ENCODE measurements at regions not wholly inside any gene's neighbourhood (a gene's known extent, or its start where the extent isn't known, plus 50 kb on each side); places are given as distances from the start of the nearest gene placed in this dataset.

GRCh38 chr2:136373841-136374240, 255.9 kb upstream of the CXCR4 start:
- DNase-seq (ENCODE audit: low spot score): no peak

DNA sequence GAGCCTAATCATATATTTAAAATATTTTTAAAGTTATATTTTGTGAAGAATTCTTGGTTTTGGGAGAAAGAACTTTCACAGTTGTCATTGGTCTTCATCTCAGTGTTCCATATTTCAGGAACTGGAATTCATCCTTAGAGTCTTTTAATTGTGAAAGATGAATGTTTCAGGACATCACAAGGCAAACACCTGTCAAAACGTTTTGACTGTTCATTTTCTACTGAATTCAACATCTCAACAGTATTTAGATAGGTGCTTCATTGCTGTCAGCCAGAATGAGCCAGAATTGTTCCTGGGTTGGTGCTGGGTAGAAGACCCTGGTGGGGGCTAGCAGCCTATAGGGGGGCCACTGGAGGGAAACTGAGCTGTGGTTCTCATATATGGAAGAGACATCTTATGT, 255.1 kb upstream of the CXCR4 start:
- no peak for DNase-seq (ENCODE audit: low spot score)

DNA sequence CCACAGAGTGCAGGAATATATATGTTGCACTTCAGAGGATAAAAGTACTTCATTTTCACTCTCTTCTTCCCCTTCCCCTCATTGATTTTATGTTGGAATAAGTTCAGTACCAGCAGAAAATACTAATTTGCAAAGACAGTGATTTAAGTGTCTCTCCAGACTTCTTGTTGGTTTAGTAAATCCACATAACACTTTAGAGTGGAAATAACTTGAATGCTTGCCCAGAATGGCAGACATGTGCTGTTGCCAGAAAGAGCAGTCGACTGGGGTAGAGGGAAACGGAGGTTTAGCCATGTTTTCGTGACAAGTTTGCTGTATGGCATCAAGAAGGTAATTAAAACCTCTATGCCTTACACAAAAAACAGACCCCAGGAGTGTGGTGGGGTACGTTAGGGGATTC, 246.0 kb upstream of the CXCR4 start:
- DNase-seq (ENCODE audit: low spot score): no peak

GRCh38 chr2:136363470-136363869, 245.5 kb upstream of the CXCR4 start:
- DNase-seq (ENCODE audit: low spot score): no peak

DNA sequence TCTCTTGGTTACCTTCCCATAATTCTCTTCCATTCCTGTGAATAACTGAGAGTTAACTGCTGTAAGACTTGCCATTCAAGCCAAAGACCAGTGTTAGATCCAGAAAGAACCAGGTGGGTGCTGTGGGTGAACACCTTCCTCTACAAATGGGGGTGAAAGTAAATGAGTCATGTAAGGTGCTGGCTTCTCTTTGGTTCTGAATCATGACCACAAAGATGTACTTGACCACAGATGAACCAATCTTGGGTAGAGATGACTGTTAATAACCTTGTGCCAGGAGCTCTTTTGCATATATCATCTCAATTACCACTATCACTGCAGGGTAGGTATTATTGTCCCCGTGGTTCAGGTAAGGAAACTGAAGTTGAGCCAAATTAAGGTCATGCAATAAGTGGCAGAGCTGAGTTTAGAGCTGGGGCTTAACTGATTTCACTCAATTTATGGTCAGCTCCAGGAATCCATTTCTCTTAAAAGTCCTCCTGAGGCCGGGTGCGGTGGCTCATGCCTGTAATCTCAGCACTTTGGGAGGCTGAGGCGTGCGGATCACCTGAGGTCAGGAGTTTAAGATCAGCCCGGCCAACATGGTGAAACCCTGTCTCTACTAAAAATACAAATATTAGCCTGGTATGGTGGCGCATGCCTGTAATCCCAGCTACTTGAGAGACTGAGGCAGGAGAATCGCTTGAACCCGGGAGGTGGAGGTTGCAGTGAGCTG, 244.9 kb upstream of the CXCR4 start:
- DNase-seq (ENCODE audit: low spot score): no peak

DNA sequence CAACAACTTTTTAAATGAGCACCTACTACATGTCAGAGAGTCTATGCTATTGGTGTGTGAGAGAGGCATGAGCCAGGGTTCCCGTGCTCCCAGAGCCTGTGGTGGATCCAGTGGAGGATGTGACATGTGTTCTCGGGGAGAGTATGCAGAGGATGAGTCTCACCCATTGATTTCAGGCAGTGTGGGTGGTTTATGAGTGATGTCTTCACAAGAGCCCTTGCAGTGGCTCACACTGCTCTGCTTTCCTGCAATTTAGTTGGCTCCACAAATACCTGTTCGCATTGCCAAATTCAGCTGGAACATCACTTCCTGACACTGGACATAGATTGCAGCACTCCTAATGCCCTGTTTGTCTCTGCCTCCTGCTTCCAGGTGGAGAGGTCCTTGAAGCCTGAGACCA, 243.6 kb upstream of the CXCR4 start:
- no peak for DNase-seq (ENCODE audit: low spot score)

DNA sequence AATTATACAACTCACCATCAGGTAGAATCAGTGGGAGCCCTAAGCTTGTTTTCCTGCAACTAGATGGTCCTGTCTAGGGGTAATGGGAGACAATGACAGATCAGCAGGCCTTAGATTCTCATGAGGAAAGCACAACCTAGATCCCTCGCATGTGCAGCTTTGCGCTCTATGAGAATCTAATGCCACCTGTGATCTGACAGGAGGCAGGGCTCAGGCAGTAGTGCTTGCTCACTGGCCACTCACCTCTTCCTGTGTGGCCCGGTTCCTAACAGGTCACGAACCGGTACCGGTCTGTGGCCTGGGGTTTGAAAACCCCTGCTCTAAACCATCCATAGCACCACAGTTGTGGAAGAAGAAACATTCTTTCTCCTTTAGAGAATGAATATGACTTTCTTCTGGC, 242.8 kb upstream of the CXCR4 start:
- no peak for DNase-seq (ENCODE audit: low spot score)

DNA sequence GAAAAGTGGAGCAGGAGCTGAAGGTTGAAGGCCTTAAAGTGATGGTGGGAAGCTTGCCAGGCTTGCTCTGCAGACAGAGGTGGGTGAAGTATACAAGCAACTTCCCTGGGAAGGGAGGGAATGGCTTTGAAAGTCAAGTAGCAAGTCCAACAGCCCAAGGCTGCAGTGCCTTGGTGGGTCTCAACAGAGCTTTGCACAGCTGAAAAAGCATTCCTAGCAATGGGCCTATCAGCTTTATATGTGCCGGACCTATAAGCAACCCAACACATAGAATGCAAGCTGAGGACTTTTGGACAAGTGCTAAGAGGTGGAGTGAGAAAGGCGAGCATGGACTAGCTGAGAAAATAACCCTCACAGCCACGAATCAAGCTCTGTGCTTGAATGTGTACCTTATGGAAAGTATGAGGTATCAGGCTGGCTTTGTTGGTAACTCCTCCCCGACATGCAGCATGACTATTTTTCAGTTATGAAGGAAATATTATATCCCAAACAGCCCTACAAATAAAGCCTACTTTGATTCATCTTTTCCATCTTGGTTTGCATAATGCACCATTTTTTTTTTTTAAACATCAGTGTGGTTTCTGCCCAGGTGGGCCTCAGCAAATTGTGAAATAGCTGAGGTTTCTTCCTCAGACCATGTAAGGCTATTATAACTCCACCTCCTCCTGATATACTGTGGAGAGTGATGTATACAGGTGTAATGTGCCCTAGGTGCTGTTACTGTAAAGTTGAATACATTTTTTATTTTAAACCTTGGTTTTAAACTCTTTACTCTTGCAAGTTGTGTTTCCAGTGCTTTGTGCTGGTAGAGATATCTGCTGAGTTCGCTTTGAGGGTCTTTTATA, 241.4 kb upstream of the CXCR4 start:
- no peak for DNase-seq (ENCODE audit: low spot score)

GRCh38 chr2:136358576-136358975, 240.6 kb upstream of the CXCR4 start:
- DNase-seq (ENCODE audit: low spot score): no peak

DNA sequence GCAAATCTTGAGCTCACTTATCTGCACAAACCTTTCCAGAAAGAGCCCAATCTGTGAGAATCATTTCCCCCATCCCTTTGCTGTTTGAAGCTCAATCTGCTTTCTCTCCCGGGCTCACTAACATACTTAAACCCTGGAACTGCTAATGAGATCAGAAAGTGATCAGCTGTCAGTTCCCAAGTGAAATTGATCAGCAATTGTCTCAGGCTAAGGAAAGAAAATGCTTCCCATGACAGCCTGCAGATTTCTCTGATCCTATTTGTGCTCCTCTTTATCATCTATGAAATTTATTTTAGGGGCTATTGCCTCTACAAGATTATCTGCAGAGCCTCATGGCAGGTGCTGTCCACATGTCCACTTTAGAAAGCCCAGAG, 239.0 kb upstream of the CXCR4 start:
- DNase-seq (ENCODE audit: low spot score): no peak

- no peak for DNase-seq (ENCODE audit: low spot score)
Observed at GRCh38 chr2:136356125-136357006, 238.4 kb upstream of the CXCR4 start.

DNA sequence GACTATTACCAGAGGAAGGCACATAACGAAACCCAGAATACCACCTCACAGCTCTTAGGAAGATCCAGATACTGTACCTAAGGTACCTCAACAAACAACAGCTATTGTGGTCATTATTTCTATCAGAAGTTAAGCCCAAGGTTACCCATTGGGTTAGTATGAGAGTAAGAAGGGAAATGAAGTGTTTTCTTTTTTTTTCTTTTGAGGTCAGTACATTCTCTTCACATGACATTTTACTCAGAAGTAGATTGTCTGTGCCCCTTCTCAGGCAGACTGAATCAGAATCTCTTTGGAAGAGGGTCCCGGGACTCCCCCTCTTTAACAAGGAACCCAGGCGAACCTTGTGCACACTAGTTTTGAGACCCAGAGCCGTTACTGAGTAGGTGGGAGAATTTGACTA, 233.7 kb upstream of the CXCR4 start:
- no peak for DNase-seq (ENCODE audit: low spot score)

GRCh38 chr2:136347981-136348380, 230.0 kb upstream of the CXCR4 start:
- no peak for DNase-seq (ENCODE audit: low spot score)

DNA sequence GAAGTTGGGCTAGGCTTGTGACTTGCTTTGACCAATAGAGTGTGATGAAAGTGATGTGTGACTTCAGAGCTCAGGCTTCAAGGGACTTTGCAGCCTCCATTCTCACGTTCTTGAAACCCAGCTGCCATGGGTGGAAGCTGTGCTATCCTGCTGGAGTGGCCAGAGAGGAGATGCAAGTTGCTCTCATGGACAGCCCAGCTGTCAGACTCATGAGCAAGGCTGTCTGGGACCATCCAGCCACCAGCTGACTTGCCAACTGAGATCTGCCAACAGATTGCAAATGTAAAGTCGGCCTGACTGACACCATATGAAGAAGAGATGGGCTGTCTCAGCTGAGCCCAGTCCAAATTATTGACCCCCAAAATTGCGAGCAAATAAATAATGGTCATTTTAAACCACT, 226.4 kb upstream of the CXCR4 start:
- DNase-seq (ENCODE audit: low spot score): no peak

GRCh38 chr2:136342138-136342537, 224.2 kb upstream of the CXCR4 start:
- DNase-seq (ENCODE audit: low spot score): no peak

DNA sequence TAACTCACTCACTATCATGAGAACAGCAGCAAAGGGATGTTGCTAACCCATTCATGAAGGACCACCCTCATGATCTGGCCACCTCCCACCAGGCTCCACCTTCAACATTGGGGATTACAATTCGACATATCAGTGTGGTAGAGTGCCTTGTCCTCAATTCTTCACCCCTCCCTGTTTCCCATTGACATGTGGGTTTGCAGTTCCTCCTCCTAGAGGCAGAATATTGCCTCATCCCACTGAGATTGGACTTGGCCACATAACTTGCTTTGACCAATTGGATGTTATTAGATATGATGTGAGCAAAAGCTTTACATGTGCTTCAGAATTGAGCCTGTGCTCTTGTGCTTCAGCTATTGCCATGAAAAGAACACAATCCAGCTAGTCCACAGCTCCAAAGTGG, 217.0 kb upstream of the CXCR4 start:
- DNase-seq (ENCODE audit: low spot score): no peak

DNA sequence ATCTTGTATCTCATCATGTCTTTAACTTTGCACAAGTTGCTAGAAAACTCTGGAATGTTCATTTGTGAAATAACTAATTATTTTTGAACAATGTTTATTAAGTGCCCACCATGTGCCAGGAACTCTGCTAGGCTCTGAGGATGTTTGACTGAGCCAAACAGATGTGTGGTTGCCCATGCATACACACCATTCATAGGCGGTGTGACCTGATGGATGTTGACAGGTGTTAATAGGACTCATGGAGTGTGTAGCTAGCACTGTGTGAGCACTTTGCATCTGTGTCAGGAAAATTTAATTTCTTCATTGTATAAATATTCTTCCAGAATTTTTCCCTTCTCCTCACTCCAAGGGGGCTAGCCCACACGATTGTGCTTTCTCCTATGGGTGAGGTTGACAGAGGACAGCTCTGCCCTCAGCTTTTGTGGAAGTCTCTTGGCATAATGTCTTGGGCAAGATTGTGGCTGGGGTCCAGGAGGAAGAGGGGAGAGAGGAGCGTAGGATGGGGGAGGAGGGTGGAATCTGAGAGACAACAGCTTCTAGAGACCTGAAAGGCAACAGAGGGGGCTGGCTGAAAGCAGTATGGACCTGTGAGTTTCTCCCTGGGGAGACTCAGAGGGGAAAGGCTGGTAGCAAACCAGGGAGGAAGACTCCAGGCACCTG, 214.6 kb upstream of the CXCR4 start:
- no peak for DNase-seq (ENCODE audit: low spot score)

DNA sequence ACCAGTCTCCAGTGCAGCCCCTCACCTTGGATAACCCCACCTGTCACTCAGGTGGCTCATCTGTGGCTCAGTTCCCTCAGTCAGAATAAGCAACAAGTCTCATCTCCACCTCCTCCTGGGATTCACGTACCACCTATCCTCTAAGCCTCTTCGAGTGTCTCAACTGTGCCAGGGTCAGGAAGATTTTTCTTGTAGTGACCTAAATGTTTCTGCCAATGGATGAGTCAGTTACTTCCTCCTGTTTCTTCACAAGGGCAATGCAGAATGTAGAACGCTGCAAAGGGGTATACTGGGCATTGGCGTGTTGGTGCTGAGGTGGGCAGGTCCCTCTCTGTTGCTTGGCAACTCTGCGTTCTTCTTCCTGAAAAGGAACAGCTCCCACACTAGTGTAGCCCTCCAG, 213.3 kb upstream of the CXCR4 start:
- no peak for DNase-seq (ENCODE audit: low spot score)

DNA sequence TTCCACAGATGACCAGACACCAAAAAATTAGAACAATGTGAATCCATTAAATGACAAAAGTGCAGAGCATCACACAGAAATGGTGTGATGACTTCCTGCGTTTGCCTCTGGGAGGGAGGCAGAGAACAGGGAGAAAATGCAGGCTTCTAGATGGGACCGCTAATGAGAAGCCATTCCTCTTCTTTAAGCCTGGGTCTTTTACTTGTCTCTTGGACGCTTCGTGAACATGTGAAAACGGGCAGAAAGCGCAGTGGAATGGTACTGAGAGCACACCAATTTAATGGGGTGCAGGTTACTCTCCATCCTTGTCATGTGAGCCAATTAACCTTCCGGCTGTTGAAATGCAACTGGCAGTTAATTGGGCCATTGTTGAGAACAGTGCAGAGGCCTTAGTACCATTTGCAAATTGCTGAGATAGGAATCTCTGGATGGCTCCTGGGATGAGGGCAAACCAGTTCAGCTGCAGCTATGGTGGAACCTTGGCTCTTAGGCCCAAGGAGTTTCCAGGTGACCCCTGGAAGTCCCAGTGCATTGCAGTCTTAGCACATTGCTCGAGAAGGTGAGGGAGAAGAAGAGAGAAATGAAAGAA, 210.4 kb upstream of the CXCR4 start:
- no peak for DNase-seq (ENCODE audit: low spot score)

DNA sequence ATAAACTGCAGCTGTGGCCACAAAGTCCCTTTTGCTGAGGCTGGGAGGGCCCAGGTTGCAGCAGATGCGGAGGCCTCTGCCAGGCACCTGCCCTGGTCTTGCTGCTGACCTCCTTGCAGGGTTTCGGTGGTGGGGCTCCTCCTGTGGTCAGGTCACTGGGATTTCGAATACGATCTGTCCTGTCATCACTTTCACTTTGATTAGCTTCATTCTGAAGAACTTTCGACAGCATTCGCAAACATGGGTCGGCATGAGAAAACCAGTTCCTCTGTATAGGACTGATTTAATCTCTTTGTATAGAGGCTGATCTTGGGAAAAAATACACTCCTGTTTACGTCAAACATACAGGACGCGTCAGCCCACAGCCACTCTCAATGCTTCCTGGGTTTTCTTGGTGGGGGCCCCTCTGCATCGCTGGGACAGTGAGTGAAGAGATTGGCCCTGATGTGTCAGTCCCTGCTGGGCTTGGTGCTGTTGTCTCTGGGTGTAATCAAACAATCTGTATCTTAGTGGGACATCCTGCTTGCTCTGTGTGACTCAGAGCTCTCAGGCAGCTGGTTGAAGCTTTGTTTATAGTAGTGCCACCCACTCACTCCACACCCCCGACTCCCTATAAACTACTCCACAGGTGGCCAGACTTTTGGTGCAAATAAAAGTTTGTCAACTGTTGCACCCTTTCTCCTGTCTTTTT, 209.4 kb upstream of the CXCR4 start:
- DNase-seq (ENCODE audit: low spot score): peak; percentile 50

DNA sequence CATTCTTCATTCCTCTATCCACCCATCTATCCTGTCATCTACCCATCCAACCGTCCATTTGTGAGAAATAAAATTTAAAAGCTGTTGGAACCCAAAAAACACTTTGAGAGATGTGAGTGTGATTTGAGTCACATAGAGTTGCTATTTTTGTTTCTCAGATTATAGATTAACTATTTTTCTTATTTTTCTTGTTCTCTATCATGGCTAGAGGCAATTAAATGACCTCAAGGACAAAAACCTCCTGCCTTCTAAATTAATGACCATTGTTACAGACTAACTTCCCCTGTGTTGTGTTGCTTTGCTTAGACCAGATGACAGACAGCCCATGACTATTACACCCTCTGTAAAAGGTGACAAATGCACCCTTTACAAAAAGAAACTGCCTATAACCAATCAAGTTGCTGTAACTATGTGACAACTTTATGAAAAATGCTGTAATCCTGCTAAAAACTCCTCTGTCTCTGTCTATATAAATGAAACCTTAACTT, 207.9 kb upstream of the CXCR4 start:
- DNase-seq (ENCODE audit: low spot score): no peak
